ENCODE measurements at regions not wholly inside any gene's neighbourhood (a gene's known extent, or its start where the extent isn't known, plus 50 kb on each side); places are given as distances from the start of the nearest gene placed in this dataset.

DNA sequence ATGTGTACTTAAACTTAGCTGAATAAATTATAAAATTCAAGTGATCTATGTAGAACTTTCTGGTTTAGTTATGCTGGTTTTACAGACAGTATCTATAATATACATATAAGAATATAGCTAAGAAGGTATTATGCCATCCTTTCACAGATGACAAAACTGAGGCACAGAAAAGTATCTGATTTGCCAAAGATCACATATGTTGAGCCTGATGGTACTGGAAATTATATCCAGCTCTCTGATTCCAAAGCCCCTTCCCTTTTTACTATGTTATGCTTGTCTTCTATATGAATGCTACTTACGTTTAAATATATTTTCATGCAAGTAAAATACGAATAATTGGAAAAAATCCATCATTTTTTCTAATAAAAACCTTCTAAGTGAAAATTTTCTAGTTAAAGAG is 1631.3 kb downstream of the DPP10 start:
- Histone ChIP-seq H3K9me3 (no peaks in the 10 kb centered on the region), H3K36me3 (no peaks in the 10 kb centered on the region), H3K4me3 (no peak overlapping the region), H3K27ac (no peak overlapping the region), H3K4me1 (no peaks in the 10 kb centered on the region), H3K27me3 (no peaks in the 10 kb centered on the region)
- WGBS, 2 donors: 57 to 64% methylated on average over 2 of the region's 2 CpGs
- DNase-seq (no peak), FAIRE-seq (no peak), ATAC-seq (no peak)
- intact Hi-C loops (cut with DNase I): no loop called here
- no peak for TF ChIP-seq CTCF (IDR thresholded peaks at IDR 0.05)

GRCh38 chr2:116074161-116074560 is 1631.7 kb downstream of the DPP10 start:
- no peak for FAIRE-seq
- H3K27me3 ChIP-seq: no peaks in the 10 kb centered on the region
- no peak overlapping the region for H3K27ac ChIP-seq
- no peak for ATAC-seq
- H3K4me3 ChIP-seq: no peak overlapping the region
- TF ChIP-seq CTCF (IDR thresholded peaks at IDR 0.05): no peak
- intact Hi-C loops (cut with DNase I): no loop called here
- no peaks in the 10 kb centered on the region for H3K9me3 ChIP-seq
- WGBS, 2 donors: 69 to 78% methylated on average over 4 of the region's 4 CpGs
- no peaks in the 10 kb centered on the region for H3K4me1 ChIP-seq
- H3K36me3 ChIP-seq: no peaks in the 10 kb centered on the region
- DNase-seq: no peak

- intact Hi-C loops (cut with DNase I): no loop called here
- TF ChIP-seq CTCF (IDR thresholded peaks at IDR 0.05): no peak
Measured at GRCh38 chr2:116088236-116088635, 1645.8 kb downstream of the DPP10 start.

DNA sequence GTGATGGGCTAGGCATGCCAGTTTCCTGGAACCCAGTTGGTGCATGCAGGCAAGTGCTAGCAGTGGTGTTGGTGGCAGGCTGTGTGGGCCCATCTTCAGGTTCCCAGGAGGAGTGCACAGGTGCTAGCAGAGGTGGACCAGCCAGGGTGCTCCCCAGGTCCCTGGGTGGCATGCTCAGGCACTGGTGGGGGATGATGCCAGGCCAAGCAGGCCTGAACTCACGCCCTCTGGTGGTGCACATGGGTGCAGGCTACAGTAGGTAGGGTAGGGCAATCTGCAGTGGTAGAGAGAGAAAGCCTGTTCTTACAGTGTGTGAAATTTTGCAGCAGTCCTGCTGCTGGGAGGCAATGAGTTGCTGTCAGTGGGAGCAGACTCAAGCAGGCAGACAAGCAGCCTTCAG is 1651.8 kb downstream of the DPP10 start:
- FAIRE-seq (no peak), ATAC-seq (no peak), DNase-seq (peak in 1 of 6 donors; percentile 55)
- no peaks in the 10 kb centered on the region for H3K9me3 ChIP-seq
- H3K4me3 ChIP-seq: no peak overlapping the region
- H3K4me1 ChIP-seq: no peaks in the 10 kb centered on the region
- intact Hi-C loops (cut with DNase I): no loop called here
- H3K27me3 ChIP-seq: no peaks in the 10 kb centered on the region
- H3K27ac ChIP-seq: no peak overlapping the region
- 30 to 33% methylated on average over 1 of the region's 1 CpG for WGBS, 2 donors
- TF ChIP-seq CTCF (IDR thresholded peaks at IDR 0.05): no peak
- no peaks in the 10 kb centered on the region for H3K36me3 ChIP-seq

More at GRCh38 chr2:116088236-116088635, 1645.8 kb downstream of the DPP10 start:
- WGBS, 2 donors: 47 to 57% methylated on average over 3 of the region's 3 CpGs
- H3K9me3 ChIP-seq: no peaks in the 10 kb centered on the region
- ATAC-seq (no peak), DNase-seq (no peak), FAIRE-seq (no peak)
- H3K4me1 ChIP-seq: no peaks in the 10 kb centered on the region
- H3K4me3 ChIP-seq: no peak overlapping the region
- H3K27me3 ChIP-seq: no peaks in the 10 kb centered on the region
- H3K27ac ChIP-seq: no peak overlapping the region
- H3K36me3 ChIP-seq: no peaks in the 10 kb centered on the region

DNA sequence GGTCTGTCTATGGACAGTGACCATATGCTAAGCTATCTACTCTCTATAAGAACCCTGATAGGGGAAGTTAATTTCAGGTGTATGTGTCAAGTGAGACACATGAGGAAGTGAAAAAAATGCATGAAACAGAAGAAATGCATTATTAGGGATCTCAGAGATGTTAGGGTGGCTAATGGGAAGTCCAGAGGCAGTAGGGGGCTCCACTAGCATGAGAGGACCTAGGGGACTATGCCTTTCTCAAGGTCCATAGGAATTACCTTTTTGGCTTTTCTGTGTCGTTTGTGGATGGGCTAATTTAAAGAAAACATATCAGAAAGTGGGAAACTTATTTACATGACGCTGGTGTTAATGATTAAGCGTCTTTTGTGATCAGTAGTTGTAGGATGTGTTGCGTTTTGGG is 1653.2 kb downstream of the DPP10 start:
- H3K36me3 ChIP-seq: no peaks in the 10 kb centered on the region
- no peaks in the 10 kb centered on the region for H3K9me3 ChIP-seq
- no peak overlapping the region for H3K27ac ChIP-seq
- H3K4me1 ChIP-seq: no peaks in the 10 kb centered on the region
- ATAC-seq (no peak), DNase-seq (no peak), FAIRE-seq (no peak)
- TF ChIP-seq CTCF (IDR thresholded peaks at IDR 0.05): no peak
- WGBS, 2 donors: 68 to 82% methylated on average over 4 of the region's 4 CpGs
- intact Hi-C loops (cut with DNase I): no loop called here
- H3K27me3 ChIP-seq: no peaks in the 10 kb centered on the region
- no peak overlapping the region for H3K4me3 ChIP-seq

Measured in pancreas (tissue), 10 donors.